ENCODE measurements at regions not wholly inside any gene's neighbourhood (a gene's known extent, or its start where the extent isn't known, plus 50 kb on each side); places are given as distances from the start of the nearest gene placed in this dataset.
"Not testable (repeated sequence)": the region's sequence is repeated elsewhere in the genome, so short reads cannot be mapped to it uniquely, and the experiment has no call there.

DNA sequence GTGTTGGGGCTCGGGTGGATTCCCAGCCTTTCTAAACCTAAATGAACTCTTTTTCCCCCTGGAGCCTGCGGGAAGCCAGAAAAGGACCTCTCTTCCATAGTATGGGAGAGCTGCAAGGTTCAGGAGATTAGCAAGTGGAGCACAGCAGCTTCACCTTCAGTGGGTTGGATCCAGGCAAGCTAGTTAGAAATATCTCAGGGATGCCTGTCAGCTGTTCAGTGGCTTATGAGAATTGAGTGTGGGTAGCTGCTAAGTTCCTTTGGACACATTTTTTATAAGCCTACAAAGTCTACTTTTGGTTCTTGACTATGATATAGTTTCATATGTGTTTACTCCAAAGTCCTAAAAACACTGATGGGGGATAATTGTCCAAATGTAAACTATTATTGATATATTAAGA is 642.1 kb downstream of the EPM2A start:
- no peak for DNase-seq

DNA sequence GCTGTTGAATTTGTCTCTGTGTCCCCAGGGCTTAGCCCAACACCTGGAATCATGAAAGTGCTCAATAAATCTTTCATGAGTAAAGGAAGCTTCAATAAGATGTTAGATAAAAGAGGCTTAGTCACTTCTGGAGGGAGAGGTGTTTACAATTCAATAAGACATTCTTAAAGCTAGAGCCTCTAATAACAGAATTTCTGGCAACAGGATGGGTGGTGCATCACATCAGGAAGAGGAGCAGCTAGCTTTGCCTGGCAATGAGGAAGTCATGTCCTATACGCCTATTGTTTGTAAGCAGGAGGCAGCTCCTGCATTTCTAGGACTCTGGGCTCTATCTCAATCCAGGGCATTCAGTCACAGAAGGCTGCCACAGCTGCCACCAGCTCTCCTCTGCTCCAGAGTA is 638.5 kb downstream of the EPM2A start:
- no peak for DNase-seq

DNA sequence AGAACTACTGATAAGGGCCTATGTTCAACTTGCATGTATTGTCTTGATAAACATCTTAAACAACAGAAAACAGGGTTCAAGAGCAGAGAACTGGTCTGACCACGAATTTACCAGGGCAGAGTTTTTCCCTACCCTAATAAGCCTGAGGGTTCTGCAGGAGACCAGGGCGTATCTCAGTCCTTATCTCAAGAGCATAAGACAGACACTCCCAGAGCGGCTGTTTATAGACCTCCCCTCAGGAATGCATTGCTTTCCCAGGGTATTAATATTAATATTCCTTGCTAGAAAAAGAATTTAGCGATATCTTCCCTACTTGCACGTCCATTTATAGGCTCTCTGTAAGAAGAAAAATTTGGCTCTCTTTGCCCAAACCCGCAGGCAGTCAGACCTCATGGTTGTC is 637.2 kb downstream of the EPM2A start:
- DNase-seq = not testable (repeated sequence)

DNA sequence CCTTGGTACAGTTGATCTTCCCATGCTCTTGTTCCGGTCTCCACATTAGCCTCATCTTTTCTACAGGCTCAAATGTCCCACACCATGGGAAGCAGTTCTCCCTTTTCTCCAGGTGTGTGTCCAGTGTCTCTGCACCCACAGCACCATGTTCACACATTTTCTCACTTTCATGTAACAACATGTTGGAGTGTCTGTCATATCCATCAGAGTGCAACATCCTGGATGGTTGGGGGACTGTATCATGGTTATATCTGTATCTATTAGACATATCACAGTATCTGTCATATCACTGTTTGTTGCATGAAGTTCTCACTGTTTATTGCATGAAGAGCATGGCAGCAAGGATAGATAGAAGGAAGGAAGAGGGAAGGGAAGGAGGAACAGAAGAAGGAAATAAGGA is 635.6 kb downstream of the EPM2A start:
- no peak for DNase-seq

DNA sequence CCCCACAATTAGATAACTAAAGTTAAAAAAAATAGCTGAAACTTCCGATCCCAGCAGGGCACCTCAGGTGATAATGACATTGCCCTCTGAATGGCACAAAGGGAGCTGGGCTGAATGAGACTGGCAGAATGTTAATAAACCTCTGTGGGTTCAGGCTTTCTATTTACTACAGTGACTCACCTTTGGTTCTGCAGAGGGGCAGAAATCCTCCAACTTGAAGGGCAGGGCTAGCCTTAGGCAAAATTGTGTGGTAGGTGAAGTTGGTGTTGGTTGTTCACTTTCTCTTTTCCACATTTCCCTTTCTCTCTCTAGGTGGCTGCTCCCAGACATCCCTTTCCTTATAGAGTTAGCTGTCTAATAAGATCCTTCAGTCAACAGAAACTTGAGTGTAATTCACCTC is 625.2 kb downstream of the EPM2A start:
- DNase-seq = no peak

DNA sequence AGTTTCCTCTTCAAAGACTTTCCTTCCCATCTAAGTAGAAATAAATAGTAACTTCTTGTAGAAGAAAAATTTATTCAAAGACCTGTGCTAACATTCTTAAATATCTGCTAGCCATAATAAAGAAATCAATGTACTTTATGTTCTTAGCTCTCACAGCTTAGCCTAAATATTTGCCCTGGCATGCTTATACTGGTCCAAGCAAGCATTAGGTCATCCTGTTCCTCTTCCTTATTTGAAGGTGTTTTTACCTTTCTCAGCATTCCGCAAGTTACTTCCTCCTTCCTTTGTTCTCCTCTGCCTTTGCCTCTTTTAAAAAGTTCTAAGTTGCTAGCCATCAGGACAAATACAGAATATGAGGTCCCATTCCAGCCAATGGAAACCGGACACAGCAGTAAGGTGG is 623.9 kb downstream of the EPM2A start:
- DNase-seq = not testable (repeated sequence)

DNA sequence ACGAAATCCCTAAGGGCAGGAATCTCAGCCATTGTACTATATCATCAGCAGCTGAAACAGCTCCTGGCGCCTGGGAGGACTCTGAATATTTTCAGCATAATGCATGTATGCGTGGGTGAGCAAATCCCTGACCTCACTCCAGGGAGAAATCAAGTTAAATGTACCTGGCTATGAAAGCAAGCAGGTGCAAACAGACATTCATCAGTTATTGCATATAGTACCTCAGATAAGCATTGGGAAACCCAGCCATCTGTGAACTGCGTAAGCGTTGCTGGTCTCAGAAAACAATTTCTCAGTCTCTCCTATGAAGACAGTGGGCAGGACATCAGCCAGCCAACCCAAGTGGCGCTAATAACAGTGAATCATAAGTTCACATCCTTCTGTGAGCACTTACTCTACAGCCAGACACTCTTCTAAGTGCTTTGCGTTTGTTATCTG is 622.6 kb downstream of the EPM2A start:
- no peak for DNase-seq

DNA sequence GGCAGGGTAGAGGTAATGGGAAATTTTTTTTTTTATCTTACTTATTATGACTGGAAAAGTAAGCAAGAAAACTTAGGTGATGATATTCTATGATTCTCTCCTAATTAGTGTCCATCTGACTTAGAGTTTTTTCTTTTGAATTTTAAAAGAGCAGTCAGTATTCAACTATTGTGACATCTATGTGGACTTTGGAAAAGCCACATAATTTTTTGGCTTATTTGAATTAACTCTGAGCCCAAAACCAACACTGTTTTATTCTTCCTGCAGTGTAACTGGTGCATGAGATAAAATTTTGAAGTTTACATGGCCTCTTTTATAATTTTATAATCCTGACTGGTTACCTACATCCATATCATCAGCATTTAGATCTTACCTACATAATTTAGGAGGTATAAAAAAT is 619.7 kb downstream of the EPM2A start:
- no peak for DNase-seq

DNA sequence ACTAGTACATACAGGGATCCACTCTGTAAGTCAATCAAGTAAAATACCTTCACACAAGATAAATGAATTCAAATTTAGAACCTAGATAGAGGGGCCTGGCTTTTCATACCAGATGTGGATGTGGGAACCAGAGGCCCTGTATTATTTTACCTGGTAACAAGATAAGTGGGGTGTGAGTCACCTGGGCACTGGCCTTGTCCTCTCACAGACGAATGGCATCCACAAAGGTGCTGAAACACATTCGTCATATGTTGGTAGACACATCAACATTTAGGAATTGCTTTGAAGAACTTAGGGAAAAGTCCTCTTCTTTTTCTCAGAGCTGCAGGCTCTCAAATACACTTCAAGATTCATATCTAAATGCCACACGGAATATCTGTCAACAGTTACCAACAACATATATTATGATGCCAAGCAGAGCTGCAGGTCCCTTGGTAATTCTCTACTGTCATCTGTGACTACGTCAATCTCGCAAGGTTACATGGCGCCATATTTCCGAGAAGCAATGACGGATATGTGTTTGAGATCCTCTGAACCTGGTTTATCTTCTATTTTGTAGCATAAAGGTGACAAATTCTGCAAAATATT is 618.6 kb downstream of the EPM2A start:
- no peak for DNase-seq

DNA sequence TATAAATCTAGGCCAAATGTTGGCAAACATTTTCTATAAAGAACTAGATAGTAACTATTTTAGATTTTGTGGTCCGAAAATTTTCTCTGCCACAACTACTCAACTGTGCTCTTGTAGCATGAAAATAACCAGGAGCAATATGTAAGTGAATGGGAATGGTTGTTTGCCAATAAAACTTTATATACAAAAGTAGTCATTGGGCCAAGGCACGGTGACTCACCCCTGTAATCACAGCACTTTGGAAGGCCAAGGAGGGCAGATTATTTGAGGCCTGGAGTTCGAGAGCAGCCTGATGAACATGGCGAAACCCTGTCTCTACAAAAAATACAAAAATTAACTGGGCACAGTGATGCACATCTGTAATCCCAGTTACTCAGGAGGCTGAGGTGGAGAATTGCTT is 617.1 kb downstream of the EPM2A start:
- no peak for DNase-seq

DNA sequence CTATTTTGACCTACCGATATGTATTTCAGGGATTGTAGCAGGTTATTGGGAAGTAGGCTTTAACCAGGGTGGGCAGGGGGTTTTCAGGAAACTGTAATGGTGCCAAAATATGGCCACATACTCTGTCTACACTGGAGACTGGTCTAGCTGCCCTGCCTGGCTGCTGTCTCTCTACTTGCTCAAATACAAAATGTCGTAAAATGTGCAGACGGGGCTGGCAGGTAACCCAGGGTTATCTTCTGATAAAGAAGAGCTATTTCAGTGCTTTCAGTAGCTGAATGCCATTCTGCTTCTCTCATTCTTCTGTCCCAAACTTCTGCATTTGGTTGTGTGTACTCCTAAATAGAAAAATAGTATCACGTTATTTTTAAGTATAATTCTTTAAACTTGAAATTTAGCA is 616.2 kb downstream of the EPM2A start:
- DNase-seq = no peak

DNA sequence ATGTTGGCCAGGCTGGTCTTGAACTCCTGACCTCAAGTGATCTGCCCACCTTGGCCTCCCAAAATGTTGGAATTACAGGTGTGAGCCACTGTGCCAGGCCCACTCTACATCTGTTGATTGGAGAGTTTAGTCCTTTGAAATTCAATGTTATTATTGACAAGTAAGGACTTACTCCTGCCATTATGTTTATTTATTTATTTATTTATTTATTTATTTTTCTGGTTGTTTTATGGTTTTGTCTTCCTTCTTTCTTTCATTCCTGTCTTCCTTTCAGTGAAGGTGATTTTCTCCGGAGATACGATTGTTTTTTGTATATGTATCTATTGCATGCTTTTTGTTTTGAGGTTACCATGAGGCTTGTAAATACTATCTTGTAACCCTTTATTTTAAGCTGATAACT is 602.6 kb downstream of the EPM2A start:
- no peak for DNase-seq

DNA sequence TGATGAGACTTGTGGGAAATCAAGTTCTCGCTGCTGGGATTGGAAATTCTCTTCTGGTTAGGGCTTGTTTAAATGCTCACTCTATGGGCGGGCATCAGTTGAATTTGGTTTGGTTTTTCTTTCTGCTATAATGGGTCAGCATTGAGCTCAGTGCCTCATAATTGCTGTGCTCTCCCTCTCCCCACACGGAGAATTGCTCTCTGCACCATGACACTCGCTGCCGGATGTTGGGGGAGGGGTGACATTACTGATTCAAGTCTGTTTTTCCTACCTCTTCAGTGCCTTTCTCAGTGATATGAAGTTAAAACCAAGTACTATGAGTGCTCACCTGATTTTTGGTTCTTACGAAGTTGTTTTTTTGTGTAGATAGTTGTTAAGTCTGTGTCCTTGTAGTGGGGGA is 599.6 kb downstream of the EPM2A start:
- DNase-seq = no peak

DNA sequence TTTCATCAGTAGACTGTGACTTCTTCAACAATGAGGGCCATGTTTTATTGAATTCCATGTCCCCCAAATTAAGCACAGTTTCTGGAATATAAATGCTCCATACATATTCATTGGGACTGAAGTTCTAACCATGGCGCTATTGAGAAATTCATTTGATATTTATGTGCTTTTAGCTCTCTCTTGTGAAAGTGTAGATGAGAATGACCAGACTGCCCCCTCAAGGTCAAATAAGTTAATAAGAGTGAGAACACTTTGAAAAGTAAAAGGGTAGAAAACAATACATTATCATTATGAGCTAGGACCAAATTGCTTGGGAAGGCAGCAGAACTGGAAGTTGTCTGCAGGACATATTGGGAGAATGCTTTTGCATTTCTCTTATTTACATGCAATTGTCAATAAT is 597.9 kb downstream of the EPM2A start:
- DNase-seq = no peak

DNA sequence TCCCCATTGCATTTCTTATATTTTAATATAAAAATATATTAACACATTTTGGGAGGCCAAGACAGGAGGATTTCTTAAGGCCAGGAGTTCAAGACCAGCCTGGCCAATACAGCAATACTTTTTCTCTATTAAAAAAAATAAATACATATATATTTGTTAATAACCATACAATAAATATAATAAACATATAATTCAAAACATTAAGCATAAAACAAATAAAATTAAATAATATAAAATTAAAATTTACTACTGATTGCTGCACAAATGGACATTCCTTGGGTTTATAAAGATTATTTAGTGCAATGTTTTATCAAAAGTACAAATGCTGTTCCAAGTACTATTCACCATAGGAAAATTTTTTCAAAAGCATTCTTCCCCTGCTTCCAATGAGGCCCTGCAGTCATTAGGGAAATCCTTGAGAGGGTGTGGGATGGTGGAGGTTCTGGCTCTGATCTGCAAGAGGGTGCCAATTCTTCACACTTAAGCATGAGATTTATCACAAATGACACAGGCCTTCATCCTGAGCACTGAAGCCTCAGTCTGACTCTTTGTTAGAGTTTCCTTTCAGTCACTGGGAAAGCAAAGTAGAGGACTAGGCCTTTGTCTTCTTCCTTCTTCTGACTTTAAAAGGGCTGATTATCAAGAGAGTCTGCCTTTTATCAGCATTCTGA is 596.7 kb downstream of the EPM2A start:
- DNase-seq = no peak

DNA sequence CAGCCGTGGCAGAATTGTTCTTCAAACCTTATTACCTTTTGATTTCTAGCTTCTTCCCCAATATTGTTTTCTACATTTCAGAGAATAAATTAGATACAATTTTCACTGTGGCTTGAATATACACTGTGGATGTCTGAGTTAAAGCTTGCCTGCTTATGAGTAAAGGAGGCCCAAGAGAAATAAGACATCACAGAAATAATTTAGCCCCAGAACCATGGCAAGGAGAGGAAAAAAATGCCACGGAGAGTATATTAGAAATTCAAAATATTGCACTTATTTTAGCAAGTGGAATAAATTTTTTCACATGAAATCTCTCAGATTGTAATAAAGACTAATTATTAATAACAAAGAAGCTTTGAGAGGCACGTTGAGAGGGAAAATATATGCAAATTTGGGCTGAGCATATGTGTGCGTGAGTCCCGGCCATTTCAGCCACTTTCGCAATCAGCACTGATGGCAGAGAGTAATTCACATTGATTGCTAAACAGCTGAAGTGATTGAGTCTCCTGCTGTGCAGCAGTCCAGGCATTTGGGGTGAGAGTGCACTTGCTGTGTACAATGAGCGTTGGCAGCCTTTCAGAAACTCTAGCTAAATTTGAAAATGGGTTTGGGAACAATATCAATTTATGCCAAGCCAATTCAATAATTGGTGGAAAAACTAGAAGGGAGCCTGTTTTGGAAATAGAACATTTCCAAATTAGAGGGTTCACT is 596.0 kb downstream of the EPM2A start:
- no peak for DNase-seq

DNA sequence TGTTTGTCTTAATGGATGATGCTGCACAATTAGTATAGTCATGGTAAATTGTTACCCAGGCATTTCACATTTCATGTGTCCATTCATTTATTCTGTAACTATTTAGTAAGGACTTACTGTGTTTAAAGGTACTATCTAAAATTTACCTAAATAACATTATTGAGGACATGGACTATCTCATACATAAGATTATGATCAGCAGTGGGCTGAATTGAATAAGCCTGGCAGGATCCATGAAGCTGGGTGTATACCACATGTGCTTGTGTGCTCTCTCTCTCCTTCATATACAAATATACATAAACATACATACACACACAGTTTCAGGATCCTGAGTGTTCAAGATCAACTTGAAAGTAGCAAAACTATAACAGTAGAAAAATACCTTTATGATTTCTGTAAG is 595.4 kb downstream of the EPM2A start:
- no peak for DNase-seq

DNA sequence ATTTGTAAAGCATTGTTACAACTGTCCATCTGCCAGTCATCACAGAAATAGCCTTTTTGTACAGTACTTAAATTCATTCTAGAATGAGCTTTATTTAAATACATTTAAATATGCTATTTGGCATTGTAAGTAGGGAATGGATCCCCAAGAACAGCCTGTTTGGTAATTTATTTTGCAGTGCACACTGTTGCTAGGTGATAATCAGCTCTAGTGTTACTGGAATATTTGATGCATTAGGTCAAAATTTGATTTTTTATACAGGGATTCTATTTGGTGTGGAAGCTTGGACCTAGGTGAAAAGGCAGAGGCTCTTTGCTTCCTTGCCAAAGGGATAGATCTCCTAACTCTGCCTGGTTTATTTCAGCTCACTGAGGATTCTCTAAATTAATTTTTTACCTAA is 593.7 kb downstream of the EPM2A start:
- DNase-seq = no peak

DNA sequence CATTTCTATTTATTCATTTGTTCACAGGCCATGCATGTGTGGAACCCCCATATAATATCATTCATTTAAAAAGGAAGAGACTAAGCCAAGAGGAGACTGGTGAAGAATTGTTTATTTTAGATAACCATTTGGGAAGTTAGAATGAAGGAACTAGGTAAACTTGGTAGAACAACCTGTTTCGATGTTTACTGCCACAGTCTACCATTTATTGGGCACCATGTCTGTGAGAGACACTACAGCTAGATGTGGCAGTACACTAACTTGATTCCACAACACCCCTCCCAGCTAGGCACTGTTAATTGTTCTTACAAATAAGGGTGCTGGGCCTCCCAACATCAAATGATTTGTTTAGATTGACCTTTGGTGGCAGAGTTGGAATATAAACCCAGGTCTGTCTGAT is 592.4 kb downstream of the EPM2A start:
- no peak for DNase-seq

DNA sequence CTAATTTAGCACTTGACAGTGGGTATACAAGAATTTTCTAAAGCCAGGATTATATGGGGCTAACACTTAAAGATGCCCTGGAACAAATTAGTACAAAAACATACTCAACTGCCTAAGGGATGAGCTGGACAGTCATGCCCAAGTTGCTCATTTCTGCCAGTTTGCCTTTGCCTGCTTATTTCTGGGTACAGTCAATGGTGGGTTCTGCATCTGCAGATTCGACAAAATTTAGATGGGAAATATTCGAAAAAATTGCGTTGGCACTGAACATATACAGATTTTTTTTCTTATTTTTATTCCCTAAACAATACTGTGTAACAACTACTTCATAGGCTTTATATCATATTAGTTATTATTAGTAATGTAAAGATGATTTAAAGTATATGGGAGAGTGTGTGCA is 591.9 kb downstream of the EPM2A start:
- DNase-seq = no peak

DNA sequence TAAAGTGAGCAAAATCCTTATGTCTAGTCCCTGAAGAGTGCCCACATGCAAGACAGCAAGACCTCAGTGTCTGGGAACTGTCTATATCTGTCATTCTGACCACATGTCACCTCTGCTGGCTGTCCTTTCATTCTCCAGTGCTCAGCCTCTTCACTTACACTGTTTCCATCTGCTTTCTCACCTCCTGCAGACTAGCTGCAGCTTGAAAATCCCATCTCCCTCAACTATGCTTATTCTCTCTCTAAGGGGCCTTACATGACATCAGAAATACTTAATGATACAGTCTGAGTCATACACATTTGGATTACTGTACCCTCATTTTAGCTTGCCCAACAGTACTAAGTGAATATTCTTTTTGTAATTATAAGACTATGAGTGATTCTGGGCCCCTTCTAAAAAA is 587.8 kb downstream of the EPM2A start:
- no peak for DNase-seq

DNA sequence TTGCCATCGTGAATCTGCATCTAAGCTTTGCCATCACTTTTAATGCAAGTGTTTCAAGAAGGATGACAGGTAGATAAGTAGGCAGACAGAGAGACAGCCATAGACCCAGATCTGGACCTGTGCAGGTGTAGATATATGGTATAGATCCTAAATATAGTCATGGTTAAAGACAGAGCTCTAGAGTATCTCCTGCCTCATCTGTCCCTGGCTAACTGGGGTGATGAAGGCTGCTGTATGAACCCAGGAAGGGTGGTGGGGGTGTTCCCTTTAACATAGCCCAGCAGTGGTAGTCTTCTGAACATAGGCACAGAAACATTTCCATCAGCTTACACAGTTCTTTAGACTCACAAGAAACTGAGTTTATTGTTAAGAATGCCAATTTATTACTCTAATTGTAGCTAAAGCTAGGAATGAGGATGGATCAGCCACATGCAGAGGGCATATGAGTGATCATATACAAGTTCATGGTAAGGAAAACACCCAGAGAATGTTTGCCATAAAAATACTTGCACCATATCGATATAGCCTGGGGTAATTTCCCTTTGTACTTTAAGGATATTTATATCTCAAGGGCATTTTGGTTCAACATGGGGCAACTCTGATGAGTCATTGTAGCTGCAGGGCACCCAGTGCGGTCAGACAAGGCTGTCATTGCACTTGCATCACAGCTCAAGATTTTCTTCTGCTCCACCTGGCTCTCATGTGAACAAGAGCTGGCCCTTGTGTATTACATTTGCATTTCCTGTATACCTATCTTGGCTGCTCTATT is 587.2 kb downstream of the EPM2A start:
- peak; percentile 32 for DNase-seq

DNA sequence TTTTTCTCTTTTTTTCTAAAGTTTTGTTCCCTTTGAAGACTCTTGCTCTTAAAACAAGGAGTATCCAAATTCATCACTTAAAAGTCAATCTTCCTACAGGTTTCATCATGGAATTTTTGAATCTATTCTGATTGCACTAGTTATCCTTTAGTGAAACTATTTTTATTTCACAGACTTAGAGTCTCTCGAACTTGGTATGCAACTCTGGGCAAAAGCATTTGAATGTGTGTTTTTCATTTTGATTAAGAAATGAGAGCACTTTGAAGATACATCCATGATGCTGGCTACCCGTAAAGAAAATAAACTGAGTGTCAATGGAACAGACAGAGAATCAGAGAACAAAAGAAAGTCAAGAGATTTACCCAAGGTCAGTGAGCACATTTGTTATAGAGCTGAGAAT is 586.5 kb downstream of the EPM2A start:
- no peak for DNase-seq

DNA sequence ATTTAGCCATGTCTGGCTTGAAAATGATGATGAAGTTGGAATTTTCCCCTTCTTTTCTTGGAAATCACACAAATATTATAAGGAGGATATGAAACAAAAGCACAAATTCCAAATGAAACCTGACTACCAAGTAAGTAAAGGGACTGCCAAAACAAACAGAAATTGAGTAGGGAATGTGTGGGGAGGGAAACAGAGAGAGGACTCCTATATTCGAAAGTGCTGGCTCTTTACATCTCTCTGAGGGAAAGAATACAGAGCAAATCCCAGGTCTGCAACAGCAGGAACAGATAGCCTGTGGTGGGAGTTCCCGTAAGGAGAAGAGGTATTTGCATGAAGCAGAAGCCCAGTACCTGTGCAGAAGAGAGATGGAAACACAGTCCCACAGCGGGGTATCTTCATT is 583.7 kb downstream of the EPM2A start:
- no peak for DNase-seq
